ENCODE measurements at regions not wholly inside any gene's neighbourhood (a gene's known extent, or its start where the extent isn't known, plus 50 kb on each side); places are given as distances from the start of the nearest gene placed in this dataset.
"Not testable (repeated sequence)": the region's sequence is repeated elsewhere in the genome, so short reads cannot be mapped to it uniquely, and the experiment has no call there.

- H3K27ac Mint-ChIP-seq, result peak overlapping the region; percentile 29
- ChIA-PET CTCF (interaction anchor here (0.8 to 1.4 kb wide), 10 partner anchors 9 to 197 kb away, joined by 3 to 11 read pairs (median 6); partner anchors contain the start of gene ATL2), POLR2A (no interaction called here)
- no peaks in the 10 kb centered on the region for H3K36me3 Mint-ChIP-seq (ENCODE audit: low read depth)
- H3K27me3 Mint-ChIP-seq (ENCODE audit: low read depth), result peaks cover 3% of the 10 kb centered on the region
- ATAC-seq (no peak), DNase-seq (peak; percentile 27)
- peaks cover 3% of the 10 kb centered on the region for H3K4me1 Mint-ChIP-seq (ENCODE audit: low read depth)
- H3K4me3 Mint-ChIP-seq, result no peak overlapping the region
- H3K9me3 Mint-ChIP-seq (ENCODE audit: insufficient read depth), result no peaks in the 10 kb centered on the region
Measured at GRCh38 chr2:38465789-38466127, 88.7 kb upstream of the ATL2 start.

GRCh38 chr2:38464971-38465788, 88.1 kb upstream of the ATL2 start:
- H3K9me3 Mint-ChIP-seq (ENCODE audit: insufficient read depth), result no peaks in the 10 kb centered on the region
- DNase-seq (no peak), ATAC-seq (no peak)
- H3K4me3 Mint-ChIP-seq, result no peak overlapping the region
- peak overlapping the region; percentile 29 for H3K27ac Mint-ChIP-seq
- POLR2A ChIA-PET, result no interaction called here
- no peaks in the 10 kb centered on the region for H3K36me3 Mint-ChIP-seq (ENCODE audit: low read depth)
- peaks cover 2% of the 10 kb centered on the region for H3K27me3 Mint-ChIP-seq (ENCODE audit: low read depth)
- H3K4me1 Mint-ChIP-seq (ENCODE audit: low read depth), result peaks cover 3% of the 10 kb centered on the region
- CTCF ChIA-PET, result interaction anchor here (0.8 to 1.4 kb wide), 10 partner anchors 10 to 196 kb away, joined by 3 to 11 read pairs (median 6); partner anchors contain the start of gene ATL2

- ChIA-PET POLR2A (no interaction called here), CTCF (interaction anchor here (1.4 kb wide), 1 partner anchor 87 kb away, joined by 3 read pairs; no protein-coding TSS in a partner anchor)
- DNase-seq (no peak), ATAC-seq (no peak)
- no peaks in the 10 kb centered on the region for H3K36me3 Mint-ChIP-seq (ENCODE audit: low read depth)
- H3K9me3 Mint-ChIP-seq (ENCODE audit: insufficient read depth), result no peaks in the 10 kb centered on the region
- no peaks in the 10 kb centered on the region for H3K27me3 Mint-ChIP-seq (ENCODE audit: low read depth)
- no peak overlapping the region for H3K4me3 Mint-ChIP-seq
- H3K27ac Mint-ChIP-seq, result no peak overlapping the region
- peaks cover 3% of the 10 kb centered on the region for H3K4me1 Mint-ChIP-seq (ENCODE audit: low read depth)
Measured at GRCh38 chr2:38463752-38464151, 86.7 kb upstream of the ATL2 start.

- ChIA-PET CTCF (interaction anchor here (0.7 to 1.3 kb wide), 2 partner anchors 46 to 145 kb away, joined by 3 read pairs; no protein-coding TSS in a partner anchor), POLR2A (no interaction called here)
- no peaks in the 10 kb centered on the region for H3K9me3 Mint-ChIP-seq (ENCODE audit: insufficient read depth)
- no peak for ATAC-seq
- H3K4me1 Mint-ChIP-seq (ENCODE audit: low read depth), result peaks cover 3% of the 10 kb centered on the region
- peaks cover 2% of the 10 kb centered on the region for H3K27me3 Mint-ChIP-seq (ENCODE audit: low read depth)
- H3K27ac Mint-ChIP-seq, result no peak overlapping the region
- H3K36me3 Mint-ChIP-seq (ENCODE audit: low read depth), result no peaks in the 10 kb centered on the region
- no peak overlapping the region for H3K4me3 Mint-ChIP-seq
- no peak for DNase-seq
Measured at GRCh38 chr2:38462121-38462661, 85.1 kb upstream of the ATL2 start.

GRCh38 chr2:38461470-38461869, 84.4 kb upstream of the ATL2 start:
- ChIA-PET POLR2A (no interaction called here), CTCF (no interaction called here)
- H3K36me3 Mint-ChIP-seq (ENCODE audit: low read depth), result no peaks in the 10 kb centered on the region
- ATAC-seq (no peak), DNase-seq (no peak)
- no peak overlapping the region for H3K27ac Mint-ChIP-seq
- H3K4me1 Mint-ChIP-seq (ENCODE audit: low read depth), result peaks cover 3% of the 10 kb centered on the region
- H3K4me3 Mint-ChIP-seq, result no peak overlapping the region
- peaks cover 2% of the 10 kb centered on the region for H3K27me3 Mint-ChIP-seq (ENCODE audit: low read depth)
- H3K9me3 Mint-ChIP-seq (ENCODE audit: insufficient read depth), result no peaks in the 10 kb centered on the region

- CTCF ChIA-PET, result no interaction called here
Measured at GRCh38 chr2:38460313-38460712, 83.2 kb upstream of the ATL2 start.

GRCh38 chr2:38454081-38454480, 77.0 kb upstream of the ATL2 start:
- H3K36me3 Mint-ChIP-seq (ENCODE audit: low read depth), result no peaks in the 10 kb centered on the region
- H3K27ac Mint-ChIP-seq, result no peak overlapping the region
- no peak for ATAC-seq
- CTCF ChIA-PET, result no interaction called here
- no peak overlapping the region for H3K4me3 Mint-ChIP-seq
- H3K9me3 Mint-ChIP-seq (ENCODE audit: insufficient read depth), result no peaks in the 10 kb centered on the region
- DNase-seq, result no peak
- POLR2A ChIA-PET, result no interaction called here
- H3K27me3 Mint-ChIP-seq (ENCODE audit: low read depth), result peaks cover 4% of the 10 kb centered on the region
- H3K4me1 Mint-ChIP-seq (ENCODE audit: low read depth), result no peaks in the 10 kb centered on the region

More at GRCh38 chr2:38460313-38460712, 83.2 kb upstream of the ATL2 start:
- Mint-ChIP-seq H3K27ac (no peak overlapping the region), H3K4me1 (ENCODE audit: low read depth) (peaks cover 3% of the 10 kb centered on the region), H3K27me3 (ENCODE audit: low read depth) (peaks cover 4% of the 10 kb centered on the region), H3K4me3 (no peak overlapping the region), H3K9me3 (ENCODE audit: insufficient read depth) (no peaks in the 10 kb centered on the region), H3K36me3 (ENCODE audit: low read depth) (no peaks in the 10 kb centered on the region)
- no peak for DNase-seq
- POLR2A ChIA-PET, result no interaction called here
- ATAC-seq, result no peak

GRCh38 chr2:38451778-38452177, 74.7 kb upstream of the ATL2 start:
- POLR2A ChIA-PET; H3K4me1 Mint-ChIP-seq (ENCODE audit: low read depth); ATAC-seq; H3K36me3 Mint-ChIP-seq (ENCODE audit: low read depth); CTCF ChIA-PET; H3K27me3 Mint-ChIP-seq (ENCODE audit: low read depth); H3K9me3 Mint-ChIP-seq (ENCODE audit: insufficient read depth); H3K4me3 Mint-ChIP-seq; DNase-seq; H3K27ac Mint-ChIP-seq: not testable (repeated sequence)

- H3K36me3 Mint-ChIP-seq (ENCODE audit: low read depth), result no peaks in the 10 kb centered on the region
- H3K9me3 Mint-ChIP-seq (ENCODE audit: insufficient read depth), result no peaks in the 10 kb centered on the region
- no peak for DNase-seq
- CTCF ChIA-PET, result no interaction called here
- ATAC-seq, result no peak
- no peak overlapping the region for H3K4me3 Mint-ChIP-seq
- no peak overlapping the region for H3K27ac Mint-ChIP-seq
- H3K27me3 Mint-ChIP-seq (ENCODE audit: low read depth), result peaks cover 2% of the 10 kb centered on the region
- POLR2A ChIA-PET, result no interaction called here
- no peaks in the 10 kb centered on the region for H3K4me1 Mint-ChIP-seq (ENCODE audit: low read depth)
Measured at GRCh38 chr2:38450509-38450908, 73.4 kb upstream of the ATL2 start.

- ChIA-PET POLR2A (no interaction called here), CTCF (interaction anchor here (0.9 kb wide), 1 partner anchor 132 kb away, joined by 3 read pairs; no protein-coding TSS in a partner anchor)
- DNase-seq (no peak), ATAC-seq (no peak)
- Mint-ChIP-seq H3K27ac (no peak overlapping the region), H3K27me3 (ENCODE audit: low read depth) (peaks cover 2% of the 10 kb centered on the region), H3K4me1 (ENCODE audit: low read depth) (no peaks in the 10 kb centered on the region), H3K9me3 (ENCODE audit: insufficient read depth) (no peaks in the 10 kb centered on the region), H3K4me3 (no peak overlapping the region), H3K36me3 (ENCODE audit: low read depth) (no peaks in the 10 kb centered on the region)
Measured at GRCh38 chr2:38448692-38449410, 71.8 kb upstream of the ATL2 start.

GRCh38 chr2:38446906-38447561, 70.0 kb upstream of the ATL2 start:
- no peaks in the 10 kb centered on the region for H3K4me1 Mint-ChIP-seq (ENCODE audit: low read depth)
- peaks cover 9% of the 10 kb centered on the region for H3K27me3 Mint-ChIP-seq (ENCODE audit: low read depth)
- no peak overlapping the region for H3K27ac Mint-ChIP-seq
- CTCF ChIA-PET, result interaction anchor here (1.9 kb wide), 1 partner anchor 42 kb away, joined by 4 read pairs; no protein-coding TSS in a partner anchor
- no peak for ATAC-seq
- H3K36me3 Mint-ChIP-seq (ENCODE audit: low read depth), result no peaks in the 10 kb centered on the region
- DNase-seq, result no peak
- no peak overlapping the region for H3K4me3 Mint-ChIP-seq
- no peaks in the 10 kb centered on the region for H3K9me3 Mint-ChIP-seq (ENCODE audit: insufficient read depth)
- POLR2A ChIA-PET, result no interaction called here

- no peak overlapping the region for H3K4me3 Mint-ChIP-seq
- ChIA-PET POLR2A (no interaction called here), CTCF (interaction anchor here (1.9 kb wide), 1 partner anchor 41 kb away, joined by 4 read pairs; no protein-coding TSS in a partner anchor)
- H3K27ac Mint-ChIP-seq, result no peak overlapping the region
- DNase-seq (no peak), ATAC-seq (no peak)
- no peaks in the 10 kb centered on the region for H3K9me3 Mint-ChIP-seq (ENCODE audit: insufficient read depth)
- H3K27me3 Mint-ChIP-seq (ENCODE audit: low read depth), result peaks cover 9% of the 10 kb centered on the region
- no peaks in the 10 kb centered on the region for H3K4me1 Mint-ChIP-seq (ENCODE audit: low read depth)
- H3K36me3 Mint-ChIP-seq (ENCODE audit: low read depth), result no peaks in the 10 kb centered on the region
Measured at GRCh38 chr2:38446418-38446817, 69.3 kb upstream of the ATL2 start.

All from activated CD8-positive, alpha-beta T cell treated with anti-CD3 and anti-CD28 coated beads, Interleukin-2, amount 10 ng/mL, durations not matched to agents 7 days and 5 days (primary cell).